ENCODE measurements at regions not wholly inside any gene's neighbourhood (a gene's known extent, or its start where the extent isn't known, plus 50 kb on each side); places are given as distances from the start of the nearest gene placed in this dataset.
"Not testable (repeated sequence)": the region's sequence is repeated elsewhere in the genome, so short reads cannot be mapped to it uniquely, and the experiment has no call there.

DNA sequence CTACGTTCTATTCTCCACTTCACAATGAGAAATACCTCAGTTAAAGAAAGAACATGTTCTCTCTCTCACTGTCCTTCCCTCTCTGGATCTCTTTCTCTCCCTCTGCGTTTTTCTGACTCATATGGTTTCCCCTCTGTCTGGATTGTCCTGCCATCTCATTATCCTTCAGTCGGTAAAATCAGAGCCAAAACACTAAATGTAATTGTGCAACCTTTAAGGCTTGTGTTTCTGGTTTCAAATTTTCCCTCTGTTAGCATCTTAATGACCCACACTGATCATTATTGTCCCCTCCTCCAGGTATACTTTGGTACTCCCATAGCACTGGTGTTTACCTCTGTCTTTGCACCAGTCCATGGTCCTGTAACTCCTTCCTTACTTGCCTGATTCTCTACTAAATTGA is 509.4 kb upstream of the C9orf72 start:
- no peak for DNase-seq (ENCODE audit: low read depth in 2 of 3, low spot score in 1 of 3)

DNA sequence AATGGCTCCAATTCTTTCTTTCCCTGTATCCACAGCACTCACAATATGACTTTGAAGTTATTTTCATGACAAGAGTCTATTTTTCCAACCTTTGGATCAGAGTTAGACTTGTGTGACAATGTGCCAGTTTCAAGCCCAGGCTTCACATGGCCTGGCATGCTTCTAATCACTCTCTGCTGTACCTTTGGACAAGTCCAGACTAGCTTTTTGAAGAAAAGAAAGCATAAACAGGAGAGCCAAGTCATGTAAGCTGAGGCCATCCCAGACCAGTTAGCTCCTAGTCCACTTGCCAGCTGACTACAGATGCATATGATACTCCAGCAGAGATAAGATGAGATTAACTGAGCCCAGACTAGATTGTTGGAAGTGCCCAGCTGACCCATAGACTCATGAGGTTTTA is 513.6 kb upstream of the C9orf72 start:
- DNase-seq (ENCODE audit: low read depth in 2 of 3, low spot score in 1 of 3) = no peak

DNA sequence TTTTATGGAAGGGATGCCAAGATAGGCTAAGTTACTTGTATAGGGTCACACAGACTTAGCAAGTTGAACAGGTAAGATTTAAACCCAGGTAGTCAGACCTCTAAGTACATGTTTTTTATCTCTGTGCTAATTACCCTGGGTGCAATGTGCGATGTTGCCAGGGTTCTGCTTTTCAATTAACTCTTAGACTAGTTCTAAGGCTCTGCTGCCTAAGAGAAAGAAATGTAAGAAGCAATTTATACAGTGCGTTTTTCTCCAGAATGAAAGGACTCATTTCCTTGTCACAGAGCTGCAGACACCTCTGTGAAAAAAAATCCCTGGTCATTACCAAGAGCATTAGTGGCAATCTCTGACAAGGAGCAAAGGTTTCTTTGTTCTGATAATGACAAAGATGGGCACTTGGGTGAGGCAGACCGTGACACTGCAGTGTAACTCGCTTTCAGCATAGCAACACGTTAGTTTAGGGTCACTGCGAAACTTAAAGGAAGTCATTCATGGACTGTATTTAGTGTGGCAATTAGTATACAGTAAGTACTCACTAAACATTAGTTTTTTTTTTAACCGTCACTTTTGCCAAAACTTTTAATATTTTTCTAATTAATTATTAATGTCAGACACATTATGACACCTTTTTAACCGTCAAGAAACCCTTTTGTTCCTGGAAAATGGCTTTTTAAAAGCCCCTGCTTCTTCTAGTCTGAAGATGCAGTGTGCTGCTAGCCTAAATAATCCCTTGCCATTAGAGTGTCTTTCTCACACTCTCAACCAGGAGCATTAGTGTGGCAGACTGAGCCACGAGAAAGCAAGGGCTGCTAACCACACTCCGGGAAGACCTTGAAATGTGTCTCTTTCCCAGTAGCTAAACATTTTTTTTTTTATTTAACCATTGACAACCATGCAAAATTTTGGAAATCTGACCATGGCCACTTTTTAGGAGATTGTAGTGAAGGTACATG is 520.0 kb upstream of the C9orf72 start:
- no peak for DNase-seq (ENCODE audit: low read depth in 2 of 3, low spot score in 1 of 3)

DNA sequence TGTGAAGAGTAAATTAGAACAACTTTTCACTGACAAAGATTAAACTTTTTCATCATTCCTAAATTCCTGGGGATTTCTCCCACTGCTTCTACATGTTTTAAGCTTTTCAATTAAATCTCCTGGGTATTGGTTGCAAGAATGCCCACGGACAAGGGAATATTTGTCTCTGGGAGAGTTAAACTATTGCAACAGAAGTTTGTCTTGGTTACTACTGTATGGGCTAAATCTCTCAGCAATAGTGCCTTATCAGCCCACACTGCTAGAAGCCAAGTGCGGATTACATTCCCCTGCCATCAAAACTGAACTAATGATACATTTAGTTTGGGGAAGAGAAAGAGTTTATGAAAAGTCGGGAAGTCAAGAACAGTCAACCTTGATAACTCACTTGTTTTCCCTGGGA is 528.2 kb upstream of the C9orf72 start:
- no peak for DNase-seq (ENCODE audit: low read depth in 2 of 3, low spot score in 1 of 3)

DNA sequence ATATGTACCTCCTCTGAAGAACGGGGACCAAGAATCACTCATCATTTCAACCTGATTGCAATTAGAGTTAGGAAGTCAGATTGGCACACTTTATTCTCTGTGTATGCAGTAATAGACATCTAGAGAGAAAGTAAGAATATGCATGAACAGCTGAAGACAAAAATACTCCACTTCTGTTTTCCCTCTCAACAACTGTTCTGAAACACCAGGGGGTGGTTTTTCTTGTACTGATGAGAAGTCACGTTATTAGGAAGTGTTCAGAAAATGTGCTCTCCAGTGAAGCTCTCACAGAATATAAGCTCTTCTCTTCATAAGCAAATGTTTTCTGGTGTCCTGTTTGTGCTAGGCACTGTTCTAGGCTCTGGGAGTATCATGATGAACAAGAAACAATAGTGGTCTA is 531.7 kb upstream of the C9orf72 start:
- no peak for DNase-seq (ENCODE audit: low read depth in 2 of 3, low spot score in 1 of 3)

DNA sequence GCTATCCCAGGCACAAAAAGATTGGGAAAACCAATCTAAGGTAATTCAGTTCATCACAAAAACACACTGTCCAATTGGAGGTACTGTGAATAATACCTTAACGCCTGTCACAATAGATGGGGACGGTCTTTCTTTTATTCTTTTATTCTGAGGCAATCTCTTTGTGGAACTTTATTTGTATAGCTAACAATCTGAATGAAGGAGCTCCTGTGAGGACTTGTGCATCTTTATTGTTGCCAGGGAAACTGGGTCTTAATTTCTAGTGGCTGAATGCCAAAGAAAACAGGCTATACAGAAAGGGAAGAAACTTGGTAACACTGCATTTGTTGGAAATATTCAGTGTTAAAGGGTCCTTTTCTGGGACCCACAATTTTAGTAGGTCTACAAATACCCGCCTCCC is 546.9 kb upstream of the C9orf72 start:
- DNase-seq (ENCODE audit: low read depth in 2 of 3, low spot score in 1 of 3) = no peak

DNA sequence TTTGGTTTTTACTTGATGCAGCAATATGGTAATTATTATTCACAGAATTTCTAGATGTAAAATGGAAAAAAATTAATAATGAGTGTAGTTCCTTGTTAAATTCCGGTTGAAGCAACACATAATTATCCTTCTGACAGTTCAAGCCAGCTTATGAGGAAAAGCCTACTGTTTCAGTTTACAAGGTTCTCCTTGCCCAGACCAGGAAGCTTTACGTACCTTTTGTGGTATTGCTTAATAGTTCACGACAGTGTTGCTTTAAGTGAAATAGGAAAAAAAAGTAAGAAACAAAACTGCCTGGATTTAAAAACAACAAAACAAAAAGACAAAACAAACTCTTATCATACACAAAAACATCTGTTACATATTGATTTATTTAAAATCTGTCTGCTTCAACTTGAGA is 547.3 kb upstream of the C9orf72 start:
- DNase-seq (ENCODE audit: low read depth in 2 of 3, low spot score in 1 of 3) = no peak

DNA sequence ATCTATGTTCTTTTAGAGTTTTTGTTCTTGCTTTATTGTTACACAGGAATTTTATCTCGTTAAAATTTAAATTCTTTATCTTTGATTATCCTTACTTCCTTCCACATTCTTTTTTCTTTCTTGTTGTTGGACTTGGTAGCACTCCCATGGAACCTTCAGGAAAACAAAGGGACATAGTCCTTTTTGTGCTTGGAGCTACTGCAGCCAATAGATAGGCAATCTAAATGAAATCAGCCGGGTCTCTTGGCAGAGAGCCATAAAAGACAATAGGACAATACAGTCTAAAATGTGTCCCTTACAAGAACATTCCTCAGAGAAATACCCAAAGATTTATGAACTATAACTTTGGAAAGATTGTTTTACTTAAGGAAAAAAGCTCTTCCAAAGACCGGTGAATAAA is 548.1 kb upstream of the C9orf72 start:
- no peak for DNase-seq (ENCODE audit: low read depth in 2 of 3, low spot score in 1 of 3)

DNA sequence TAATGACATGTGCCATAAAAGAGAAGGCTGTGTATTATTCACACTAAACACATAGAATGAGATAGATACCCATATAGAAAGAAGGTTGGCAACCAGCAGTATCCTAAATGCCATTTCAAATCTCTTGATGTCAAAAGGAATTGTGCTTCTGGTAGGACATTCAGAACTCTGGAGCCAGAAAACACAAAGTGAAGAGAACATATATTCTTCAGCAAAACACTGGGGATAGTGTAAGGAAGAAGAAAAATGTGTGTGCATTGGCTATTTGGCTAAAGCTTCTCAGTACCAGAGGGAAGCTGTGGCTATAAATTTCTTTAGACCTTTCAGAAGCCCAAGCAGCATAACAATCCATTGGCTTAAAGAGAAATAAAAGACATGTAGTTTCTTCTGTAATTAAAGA is 551.6 kb upstream of the C9orf72 start:
- DNase-seq (ENCODE audit: low read depth in 2 of 3, low spot score in 1 of 3) = no peak

DNA sequence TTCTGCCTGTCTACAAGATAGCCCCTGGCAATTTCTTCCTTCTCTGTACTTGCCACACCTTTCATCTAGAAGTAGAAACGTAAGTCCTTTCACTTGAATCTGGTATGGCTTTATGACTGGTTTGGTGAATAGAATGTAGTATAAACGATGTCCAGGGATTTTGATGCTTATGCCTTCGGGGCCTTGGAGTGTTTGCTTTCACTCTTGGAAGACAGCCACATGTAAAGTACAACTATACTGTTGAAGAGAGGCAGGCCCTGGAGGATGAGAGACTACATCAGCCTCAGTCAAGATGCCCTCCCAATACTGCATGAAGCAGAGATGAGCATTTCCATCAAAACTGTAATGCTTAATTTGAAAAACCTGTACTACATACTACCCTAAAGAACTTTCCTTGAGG is 553.8 kb upstream of the C9orf72 start:
- no peak for DNase-seq (ENCODE audit: low read depth in 2 of 3, low spot score in 1 of 3)

DNA sequence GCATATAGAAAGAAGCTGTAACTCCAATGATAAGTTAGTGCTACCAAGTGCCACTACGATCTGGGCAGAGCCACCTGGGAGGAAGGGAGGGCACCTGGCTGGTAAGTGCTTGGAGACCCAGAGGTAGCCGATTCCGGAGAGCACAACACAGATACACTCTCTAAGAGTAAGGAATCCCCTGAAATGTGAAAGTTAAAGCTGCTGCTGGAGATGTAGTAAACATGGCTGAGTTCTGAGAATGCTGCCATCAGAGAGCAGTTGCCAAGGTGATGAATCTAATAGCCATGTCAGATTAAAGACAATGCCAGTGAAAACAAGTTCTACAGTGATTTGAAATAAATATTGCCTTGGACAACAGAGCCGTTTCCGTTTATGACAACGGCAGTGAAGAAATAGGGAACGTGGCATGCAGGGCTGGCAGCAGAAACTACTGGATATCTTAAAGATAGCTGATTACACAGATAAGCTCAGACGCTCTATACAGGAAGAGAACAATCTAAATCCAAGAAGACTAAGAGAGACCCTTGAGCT is 561.2 kb upstream of the C9orf72 start:
- no peak for DNase-seq (ENCODE audit: low read depth in 2 of 3, low spot score in 1 of 3)

DNA sequence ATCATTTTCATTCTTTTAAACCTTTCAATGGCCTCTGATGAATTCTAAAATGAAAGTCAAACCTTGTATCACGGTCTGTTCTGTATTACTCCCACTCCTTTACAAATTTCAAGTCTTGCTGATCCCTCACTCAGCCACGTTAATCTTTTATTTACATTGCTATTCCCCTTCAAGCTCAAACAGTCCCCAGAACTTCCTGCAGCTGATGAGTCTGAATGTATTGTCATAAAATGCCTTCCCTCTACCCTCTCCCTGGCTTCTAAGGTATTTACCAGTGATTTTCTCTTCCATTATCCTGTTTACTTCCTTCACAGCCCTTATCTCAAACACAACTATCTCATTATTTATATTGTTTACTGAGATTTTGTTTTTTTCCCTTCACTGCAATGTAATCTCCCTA is 562.3 kb upstream of the C9orf72 start:
- no peak for DNase-seq (ENCODE audit: low read depth in 2 of 3, low spot score in 1 of 3)

DNA sequence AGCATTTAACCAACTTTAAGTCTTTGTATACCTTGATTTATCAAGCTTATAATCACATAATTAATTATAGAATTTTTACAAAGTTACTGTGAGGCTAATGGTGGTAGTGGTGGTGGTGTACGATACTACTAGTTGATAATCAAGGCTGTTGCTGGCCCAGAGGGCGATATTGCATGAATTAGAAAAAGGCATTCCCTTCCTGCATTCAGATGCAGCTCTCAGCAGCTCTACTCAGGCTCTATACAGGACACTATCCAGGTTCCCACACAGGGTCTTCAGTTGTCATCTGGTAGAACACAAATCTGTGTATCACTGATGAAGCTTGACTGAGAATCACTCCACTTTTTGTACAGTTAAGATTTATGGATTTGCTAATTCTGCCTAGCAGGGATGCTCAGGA is 562.8 kb upstream of the C9orf72 start:
- DNase-seq (ENCODE audit: low read depth in 2 of 3, low spot score in 1 of 3) = no peak

DNA sequence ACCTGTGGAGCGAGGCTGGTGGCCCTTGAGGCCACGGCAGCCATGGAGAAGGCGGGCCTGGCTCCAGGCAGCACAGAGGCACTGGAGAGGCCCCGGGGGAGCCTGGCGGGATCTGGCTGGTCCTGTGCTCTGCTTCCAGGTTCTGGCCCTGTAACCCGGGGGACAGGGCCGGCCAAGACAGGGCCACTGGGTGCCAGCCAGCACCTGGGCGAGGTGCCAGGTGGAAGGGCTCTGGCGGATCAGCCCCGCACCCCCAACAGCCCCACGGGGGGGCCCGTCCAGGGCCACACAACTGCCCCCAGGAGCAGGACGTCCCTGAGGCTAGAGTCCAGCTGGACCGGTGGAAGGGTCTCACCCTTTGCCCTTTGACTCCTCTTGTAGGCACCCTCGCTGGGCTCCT is 574.1 kb upstream of the C9orf72 start:
- DNase-seq (ENCODE audit: low read depth in 2 of 3, low spot score in 1 of 3) = not testable (repeated sequence)

DNA sequence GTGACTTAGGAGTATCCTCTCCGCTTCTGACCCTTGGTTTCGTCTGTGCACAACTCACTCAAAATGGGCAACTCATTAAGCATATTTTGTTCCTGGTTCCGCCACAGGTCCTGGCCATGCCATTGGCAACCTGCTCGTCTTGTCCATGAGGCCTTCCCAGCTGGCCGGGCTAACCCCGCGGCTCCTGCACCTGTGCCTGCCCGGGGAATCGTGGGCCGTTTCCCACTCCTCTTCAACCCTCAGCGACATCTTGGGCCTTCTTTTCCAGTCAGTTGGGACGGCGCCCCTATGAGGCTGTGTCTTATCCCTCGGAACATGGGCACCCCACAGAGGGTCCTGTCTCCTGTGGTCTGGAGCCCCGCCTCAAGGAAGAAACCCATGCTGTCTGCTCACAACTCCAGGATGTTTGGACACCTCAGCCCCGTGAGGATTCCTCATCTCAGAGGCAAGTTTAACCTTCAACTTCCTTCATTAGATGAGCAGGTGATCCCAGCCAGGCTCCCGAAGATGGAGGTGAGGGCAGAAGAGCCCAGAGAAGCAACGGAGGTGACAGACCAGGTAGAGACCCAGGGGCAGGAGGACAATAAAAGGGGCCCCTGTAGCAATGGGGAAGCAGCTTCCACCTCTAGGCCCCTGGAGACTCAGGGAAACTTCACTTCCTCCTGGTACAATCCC is 574.8 kb upstream of the C9orf72 start:
- not testable (repeated sequence) for DNase-seq (ENCODE audit: low read depth in 2 of 3, low spot score in 1 of 3)

DNA sequence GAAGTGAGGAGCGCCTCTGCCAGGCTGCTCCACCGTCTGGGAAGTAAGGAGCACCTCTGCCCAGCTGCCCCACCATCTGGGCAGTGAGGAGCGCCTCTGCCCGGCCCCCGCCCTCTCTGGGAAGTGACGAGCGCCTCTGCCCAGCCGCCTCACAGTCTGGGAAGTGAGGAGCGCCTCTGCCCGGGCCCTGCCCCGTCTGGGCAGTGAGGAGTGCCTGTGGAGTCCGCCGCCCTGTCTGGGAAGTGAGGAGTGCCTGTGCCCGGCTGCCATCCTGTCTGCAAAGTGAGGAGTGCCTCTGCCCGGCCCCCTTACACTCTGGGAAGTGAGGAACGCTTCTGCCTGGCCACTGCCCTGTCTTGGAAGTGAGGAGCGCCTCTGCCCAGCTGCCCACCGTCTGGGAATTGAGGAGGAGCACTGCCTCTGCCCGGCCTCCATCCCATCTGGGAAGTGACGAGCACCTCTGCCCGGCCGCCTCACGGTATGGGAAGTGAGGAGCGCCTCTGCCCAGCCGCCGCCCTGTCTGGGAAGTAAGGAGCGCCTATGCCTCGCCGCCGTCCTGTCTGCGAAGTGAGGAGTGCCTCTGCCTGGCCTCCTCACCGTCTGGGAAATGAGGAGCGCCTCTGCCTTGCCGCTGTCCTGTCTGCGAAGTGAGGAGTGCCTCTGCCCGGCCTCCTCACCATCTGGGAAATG is 576.2 kb upstream of the C9orf72 start:
- not testable (repeated sequence) for DNase-seq (ENCODE audit: low read depth in 2 of 3, low spot score in 1 of 3)

DNA sequence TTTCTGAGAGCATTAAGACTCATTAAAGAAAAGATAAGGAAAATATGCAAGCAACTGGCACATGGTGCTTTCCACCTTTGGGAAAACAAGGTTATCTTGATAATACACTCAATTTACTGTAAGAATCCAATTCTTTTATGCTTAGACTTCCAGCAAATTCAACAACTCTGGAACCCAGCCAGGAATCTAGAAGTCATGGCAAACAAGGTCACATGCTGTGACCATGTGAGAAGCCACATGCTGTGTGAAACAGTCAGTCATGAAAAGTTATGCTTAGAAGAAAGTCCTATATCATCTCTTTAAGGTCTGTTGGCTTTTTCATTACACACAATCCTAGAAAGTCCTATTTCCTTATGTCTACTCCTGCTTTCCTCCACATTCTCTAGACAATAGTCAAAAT is 581.8 kb upstream of the C9orf72 start:
- DNase-seq (ENCODE audit: low read depth in 2 of 3, low spot score in 1 of 3) = no peak

DNA sequence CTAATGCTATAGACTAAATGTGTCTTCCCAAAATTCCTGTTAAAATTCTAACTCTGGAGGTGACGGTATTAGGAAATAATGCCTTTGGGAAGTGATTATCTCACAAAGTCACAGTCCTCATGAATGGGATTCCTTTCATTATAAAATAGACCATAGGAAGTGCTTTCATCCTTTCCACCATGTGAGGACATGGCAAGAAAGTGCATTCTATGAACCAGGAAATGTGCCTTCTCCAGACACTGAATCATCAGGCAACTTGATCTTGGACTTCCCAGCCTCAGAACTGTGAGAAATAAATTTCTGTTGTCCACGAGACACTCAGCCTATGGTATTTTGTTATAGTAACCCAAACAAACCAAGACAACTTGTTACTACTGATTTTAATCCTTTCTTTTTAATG is 582.4 kb upstream of the C9orf72 start:
- no peak for DNase-seq (ENCODE audit: low read depth in 2 of 3, low spot score in 1 of 3)

DNA sequence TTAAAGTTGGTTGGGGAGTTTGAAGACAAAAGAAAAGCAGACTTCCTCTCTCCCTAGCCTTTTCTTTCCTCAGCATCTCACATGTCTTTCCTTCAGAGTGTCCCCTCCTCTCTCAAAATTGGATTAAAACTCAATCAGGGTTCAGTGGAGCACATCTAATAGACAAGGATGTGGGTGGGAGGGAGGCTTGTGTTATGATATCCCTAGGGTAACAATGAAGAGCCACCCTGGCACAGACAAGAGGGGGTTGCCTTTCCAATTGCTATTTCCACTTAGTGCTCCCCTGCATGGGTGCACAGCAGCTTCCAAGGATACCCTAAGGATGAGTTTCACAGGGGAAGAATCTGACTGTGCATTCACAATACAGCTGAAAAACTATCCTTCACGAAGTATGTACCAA is 585.2 kb upstream of the C9orf72 start:
- no peak for DNase-seq (ENCODE audit: low read depth in 2 of 3, low spot score in 1 of 3)

DNA sequence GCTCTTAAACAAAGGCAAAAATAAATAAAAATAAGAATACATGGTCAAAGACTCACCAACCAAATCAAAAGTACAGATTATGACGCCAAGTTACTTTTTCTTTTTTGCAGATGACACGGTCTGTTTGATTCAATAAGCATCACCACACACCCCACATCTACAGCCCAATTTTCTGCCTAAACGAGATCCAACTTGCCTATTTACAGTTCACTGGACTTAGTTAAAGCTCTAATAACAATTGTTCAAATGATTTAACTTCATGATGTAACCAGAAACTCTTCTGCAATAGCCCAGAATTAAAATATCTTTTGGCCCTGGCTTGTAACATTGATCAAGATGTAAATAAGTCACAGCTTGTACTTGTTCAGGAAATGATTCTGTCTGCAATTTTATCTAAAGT is 590.3 kb upstream of the C9orf72 start:
- DNase-seq (ENCODE audit: low read depth in 2 of 3, low spot score in 1 of 3) = no peak

DNA sequence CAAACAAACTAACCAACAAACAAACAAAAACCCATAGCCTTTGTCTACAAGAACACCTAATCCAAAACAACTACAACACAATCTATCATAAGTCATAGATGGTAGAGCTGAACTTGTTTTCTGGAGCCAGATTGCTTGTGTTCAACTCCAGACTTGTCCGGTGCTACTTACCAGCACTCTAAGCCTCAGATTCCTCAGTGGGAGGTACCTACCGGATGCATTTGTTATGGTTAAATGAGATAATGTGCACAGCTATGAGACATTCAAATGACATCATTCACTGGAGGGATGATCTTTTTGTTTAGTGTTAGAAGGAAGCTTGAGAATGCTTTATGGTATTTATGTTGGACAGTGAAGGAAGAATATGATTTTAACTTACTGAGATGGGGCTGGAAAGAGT is 592.9 kb upstream of the C9orf72 start:
- DNase-seq (ENCODE audit: low read depth in 2 of 3, low spot score in 1 of 3) = no peak

DNA sequence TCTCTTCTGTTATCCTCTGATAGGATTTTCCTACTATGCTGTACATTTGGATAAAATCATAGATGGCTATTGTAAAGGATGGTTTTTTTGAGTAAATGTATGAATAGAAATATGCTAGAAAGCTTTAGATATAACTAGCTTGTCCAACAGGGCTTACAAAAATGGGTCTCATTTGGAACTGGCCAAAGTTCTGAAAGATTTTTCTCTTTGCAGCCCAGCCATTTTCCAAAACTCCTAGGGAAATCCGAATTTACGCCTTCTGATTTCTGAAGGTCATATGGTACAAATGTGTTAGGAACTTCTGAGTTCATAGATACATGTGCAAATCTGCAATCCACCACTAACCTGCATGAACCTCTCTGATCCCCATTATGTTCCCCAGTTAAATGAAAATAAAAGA is 603.9 kb upstream of the C9orf72 start:
- DNase-seq (ENCODE audit: low read depth in 2 of 3, low spot score in 1 of 3) = no peak
